NCI-H446 (cell line): ENCODE measurements at regions not wholly inside any gene's neighbourhood (a gene's known extent, or its start where the extent isn't known, plus 50 kb on each side); places are given as distances from the start of the nearest gene placed in this dataset.
"Not testable (repeated sequence)": the region's sequence is repeated elsewhere in the genome, so short reads cannot be mapped to it uniquely, and the experiment has no call there.

Experiments
- DNase-seq, 2 experiments: peaks; one replicate each; lab custom pipeline; 2025; lab: John Stamatoyannopoulos, UW

- peak; percentile 49 to 62 for DNase-seq
These were observed 122.4 kb upstream of the IL12A start for GRCh38 chr3:159866201-159866746.

GRCh38 chr3:159867372-159867771, 121.3 kb upstream of the IL12A start:
- DNase-seq: no peak

- DNase-seq: no peak
These were observed 117.9 kb upstream of the IL12A start for GRCh38 chr3:159870723-159871122.

- DNase-seq: peak in 1 of 2 experiments; percentile 29
These were observed 116.1 kb upstream of the IL12A start for GRCh38 chr3:159872374-159873109.

- DNase-seq: no peak
These were observed 113.5 kb upstream of the IL12A start for GRCh38 chr3:159875116-159875515.

GRCh38 chr3:159877924-159878323, 110.7 kb upstream of the IL12A start:
- DNase-seq: no peak

- DNase-seq: no peak
These were observed 109.5 kb upstream of the IL12A start for GRCh38 chr3:159879146-159879545.

GRCh38 chr3:159879598-159879997, 109.0 kb upstream of the IL12A start:
- no peak for DNase-seq

GRCh38 chr3:159881208-159881607, 107.4 kb upstream of the IL12A start:
- no peak for DNase-seq

- peak; percentile 28 to 38 for DNase-seq
These were observed 106.8 kb upstream of the IL12A start for GRCh38 chr3:159881828-159882309.

GRCh38 chr3:159882367-159882766, 106.3 kb upstream of the IL12A start:
- DNase-seq: no peak

GRCh38 chr3:159882790-159883779, 105.5 kb upstream of the IL12A start:
- DNase-seq: peak in 1 of 2 experiments; percentile 22

- peak; percentile 41 to 58 for DNase-seq
These were observed 103.8 kb upstream of the IL12A start for GRCh38 chr3:159884661-159885402.

GRCh38 chr3:159886050-159886449, 102.6 kb upstream of the IL12A start:
- DNase-seq: no peak

GRCh38 chr3:159886530-159886929, 102.1 kb upstream of the IL12A start:
- not testable (repeated sequence) for DNase-seq

- no peak for DNase-seq
These were observed 101.5 kb upstream of the IL12A start for GRCh38 chr3:159887168-159887567.

GRCh38 chr3:159887911-159888310, 100.7 kb upstream of the IL12A start:
- DNase-seq: no peak

GRCh38 chr3:159892171-159892795, 96.4 kb upstream of the IL12A start:
- DNase-seq: peak; percentile 24 to 78

- peak in 1 of 2 experiments; percentile 36 for DNase-seq
These were observed 95.8 kb upstream of the IL12A start for GRCh38 chr3:159892801-159893200.

- no peak for DNase-seq
These were observed 94.2 kb upstream of the IL12A start for GRCh38 chr3:159894386-159894785.

GRCh38 chr3:159895430-159895829, 93.2 kb upstream of the IL12A start:
- DNase-seq: no peak
